VCaP (cell line): ENCODE measurements at regions not wholly inside any gene's neighbourhood (a gene's known extent, or its start where the extent isn't known, plus 50 kb on each side); places are given as distances from the start of the nearest gene placed in this dataset.

Source experiments
- H3K27ac ChIP-seq: fragments of 450-650 bp; 2 replicates; pipeline ENCODE4 v1.5.1; 2017
- CTCF ChIP-seq: fragments of 450-650 bp; conservative IDR thresholded peaks from 2 replicates; pipeline ENCODE4 v1.5.1; 2017; ENCODE audit warnings: mild to moderate bottlenecking, moderate library complexity

DNA sequence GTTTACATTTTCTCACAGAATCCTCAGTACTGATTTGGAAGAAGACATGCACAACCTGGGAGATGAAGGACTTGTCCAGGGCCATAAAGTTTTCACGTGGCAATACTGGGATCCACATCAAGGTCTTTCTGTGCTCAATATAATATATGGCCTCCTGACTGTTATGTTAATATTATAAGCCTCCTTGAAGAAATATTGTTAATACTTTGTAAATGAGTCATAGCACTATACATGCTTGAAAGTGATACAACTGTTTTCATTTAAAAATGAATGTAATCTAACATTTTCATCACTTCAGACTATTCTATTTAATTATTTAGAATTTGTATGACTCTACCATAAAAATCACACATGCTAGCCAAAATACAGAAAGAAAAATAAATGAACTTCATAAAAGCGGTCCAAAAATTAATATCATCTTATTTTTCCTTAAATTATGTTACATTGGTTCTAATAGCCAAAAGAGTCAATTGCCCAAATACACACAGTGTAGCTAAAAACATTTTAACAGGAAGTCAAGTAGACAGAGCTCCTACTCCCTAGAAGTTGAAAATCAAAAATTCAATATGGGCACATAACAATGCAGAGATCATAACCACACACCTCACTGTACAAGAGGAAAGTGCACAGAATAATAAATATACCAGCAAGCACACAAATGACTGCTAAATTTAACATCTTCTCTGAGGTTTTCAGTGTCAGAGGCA lies 188.0 kb upstream of the HDDC2 start:
- TF ChIP-seq CTCF: no peak

DNA sequence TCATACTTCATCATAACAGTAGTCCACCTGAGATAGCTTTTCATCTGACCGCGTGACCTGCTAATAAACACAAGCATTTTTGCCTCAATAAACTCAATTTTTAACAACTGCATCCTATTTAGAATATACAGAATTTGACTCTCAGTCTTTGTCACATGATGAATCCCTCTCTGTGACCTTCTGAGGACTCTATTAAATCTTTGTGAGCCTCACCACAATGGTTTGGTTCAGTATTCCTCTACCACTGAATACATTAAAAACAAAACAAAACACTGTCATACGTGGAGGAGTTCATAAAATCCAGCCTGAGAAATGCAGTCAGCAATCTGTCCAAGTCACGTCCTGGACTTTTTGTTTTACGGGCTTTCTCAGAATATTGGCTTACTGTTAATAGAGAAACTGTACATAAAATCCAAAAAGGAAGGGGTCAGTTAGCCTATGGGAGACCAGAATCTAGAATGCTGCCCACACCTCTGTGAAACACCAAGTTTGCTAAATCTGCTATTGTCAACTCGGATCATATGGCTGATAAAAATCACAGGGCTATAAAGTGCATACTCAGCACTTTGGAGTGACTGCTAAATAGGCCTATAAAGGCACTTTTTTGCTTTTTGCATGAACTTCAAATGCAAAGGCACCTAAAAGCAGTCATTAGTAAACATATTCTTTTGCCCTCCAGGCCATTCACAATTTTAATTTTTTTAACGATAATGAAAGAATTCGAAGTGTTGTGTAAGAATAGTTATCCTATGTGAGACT lies 190.3 kb upstream of the HDDC2 start:
- no peak overlapping the region for H3K27ac ChIP-seq
- no peak for TF ChIP-seq CTCF

More for the DNA sequence above, 188.0 kb upstream of the HDDC2 start:
- no peak overlapping the region for H3K27ac ChIP-seq

DNA sequence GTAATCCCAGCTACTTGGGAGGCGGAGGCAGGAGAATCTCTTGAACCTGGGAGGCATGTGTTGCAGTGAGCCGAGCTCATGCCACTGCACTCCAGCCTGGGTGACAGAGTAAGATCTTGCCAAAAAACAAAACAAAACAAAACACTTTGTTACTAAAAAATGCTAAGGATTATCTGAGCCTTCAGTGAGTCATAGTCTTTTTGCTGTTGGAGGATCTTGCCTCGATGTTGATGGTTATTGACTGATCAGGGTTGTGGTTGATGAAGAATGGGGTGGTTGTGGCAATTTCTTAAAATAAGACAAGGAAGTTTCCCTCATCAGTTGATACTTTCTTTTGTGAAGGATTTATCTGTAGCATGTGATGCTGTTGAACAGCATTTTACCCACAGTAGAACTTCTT lies 196.8 kb upstream of the HDDC2 start:
- H3K27ac ChIP-seq: no peak overlapping the region
- no peak for TF ChIP-seq CTCF

DNA sequence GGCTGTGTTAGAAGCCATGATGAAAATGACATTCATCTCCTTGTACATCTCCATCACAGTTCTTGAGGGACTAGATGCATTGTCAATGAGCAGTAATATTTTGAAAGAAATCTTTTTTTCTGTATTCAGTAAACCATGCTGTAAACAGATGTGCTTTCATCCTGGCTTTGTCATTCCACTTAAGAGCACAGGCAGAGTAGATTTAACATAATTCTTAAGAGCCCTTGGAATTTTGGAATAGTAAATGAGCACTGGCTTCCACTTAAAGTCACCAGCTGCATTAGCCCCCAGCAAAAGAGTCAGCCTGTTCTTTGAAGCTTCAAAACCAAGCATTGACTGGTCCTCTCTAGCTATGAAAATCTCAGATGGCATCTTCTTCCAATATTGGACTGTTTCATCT lies 197.8 kb upstream of the HDDC2 start:
- H3K27ac ChIP-seq: no peak overlapping the region
- no peak for TF ChIP-seq CTCF

DNA sequence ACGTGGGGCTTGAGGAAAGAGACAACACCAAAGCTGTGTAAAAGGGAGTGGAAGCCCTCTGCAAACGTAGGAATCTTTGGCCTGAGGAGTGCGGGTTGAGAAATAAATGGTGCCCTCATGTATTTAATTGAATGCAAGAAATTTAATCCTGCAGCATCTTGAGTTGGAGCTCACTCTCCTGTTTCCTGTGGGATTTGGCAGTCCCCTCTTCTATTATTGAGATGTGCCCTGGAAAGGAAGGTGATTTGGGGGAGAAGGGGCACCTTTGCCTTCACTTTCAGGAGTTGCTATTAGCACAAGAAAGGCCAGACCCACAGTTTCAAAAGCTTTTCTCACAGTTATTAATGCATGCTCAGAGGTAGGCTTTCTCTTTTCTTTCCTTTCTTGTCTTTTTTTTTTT lies 201.4 kb upstream of the HDDC2 start:
- H3K27ac ChIP-seq: no peak overlapping the region
- no peak for TF ChIP-seq CTCF

GRCh38 chr6:125507987-125508655 lies 206.4 kb upstream of the HDDC2 start:
- H3K27ac ChIP-seq: no peak overlapping the region
- TF ChIP-seq CTCF: no peak

DNA sequence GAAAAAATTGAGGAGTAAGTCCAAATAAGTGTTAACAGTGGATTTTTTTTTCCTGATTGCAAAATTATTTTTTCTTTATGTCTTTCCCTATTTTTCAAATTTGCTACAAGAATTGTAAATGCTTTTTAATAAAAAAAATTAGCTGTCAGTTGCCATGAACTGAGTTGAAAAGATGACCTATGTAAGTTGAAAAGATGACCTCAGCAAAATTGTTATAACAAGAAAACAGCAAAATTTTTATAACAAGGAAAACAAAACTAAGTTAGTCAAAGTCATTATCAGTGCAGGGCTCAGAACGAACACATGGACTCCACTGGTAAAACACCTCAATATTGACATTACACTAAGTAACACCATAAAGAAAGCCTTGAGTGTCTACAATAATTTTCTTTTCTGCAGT lies 207.0 kb upstream of the HDDC2 start:
- TF ChIP-seq CTCF: no peak
- H3K27ac ChIP-seq: no peak overlapping the region
